A549 (cell line): ENCODE measurements at regions not wholly inside any gene's neighbourhood (a gene's known extent, or its start where the extent isn't known, plus 50 kb on each side); places are given as distances from the start of the nearest gene placed in this dataset.

Experiments
- ATAC-seq, 2 experiments: fragments of 200-7000 bp in 1 of 2; fragments of >200 bp in 1 of 2; cut with Nextera tagmentation in 1 of 2; cut with Tn5 transposase in 1 of 2; 3 replicates each; pipeline versions ENCODE4 v1.8.0 to v1.9.1; 2018 to 2020; ENCODE audit warnings: mild to moderate bottlenecking in 1 of 2, moderate library complexity in 1 of 2
- CTCF ChIA-PET: fragments of 300-600 bp; sonication (Branson Sonifier 250); formaldehyde crosslinking; extraction: SDS; loops from one replicate; lab custom pipeline; 2021; ENCODE audit warnings: antibody characterized with exemption, inconsistent platforms; lab: Yijun Ruan, JAX
- POLR2A ChIA-PET: fragments of 350-600 bp; formaldehyde crosslinking; extraction: SDS; loops from one replicate; lab custom pipeline; 2021; ENCODE audit warnings: antibody characterized with exemption, inconsistent platforms; lab: Yijun Ruan, JAX
- DNase-seq, 2 experiments: peaks; one replicate each; pipeline versions ENCODE4 v3.0.0 to v3.0.0-alpha.2; 2011 to 2016; ENCODE audit warnings: low read depth in 1 of 2, low spot score in 1 of 2
- FAIRE-seq: peaks from 2 replicates; lab custom pipeline; 2011; peaks lifted over from hg19 to GRCh38; lab: Jason Lieb, UNC
- H3K27ac ChIP-seq, 2 experiments: fragments of >200 bp; sonication (Bioruptor Twin); formaldehyde crosslinking; 3 replicates each; pipeline ENCODE4 v1.5.1; 2016 to 2017
- H3K4me1 ChIP-seq: fragments of >200 bp; sonication (Bioruptor Twin); formaldehyde crosslinking; 3 replicates; pipeline ENCODE4 v1.6.1; 2016
- H3K4me2 ChIP-seq: fragments of >200 bp; sonication (Bioruptor Twin); formaldehyde crosslinking; 3 replicates; pipeline ENCODE4 v1.6.1; 2016
- H3K4me3 ChIP-seq: fragments of >200 bp; sonication (Bioruptor Twin); formaldehyde crosslinking; 3 replicates; pipeline ENCODE4 v1.5.1; 2016
- H3K9me3 ChIP-seq: fragments of >200 bp; sonication (Bioruptor Twin); formaldehyde crosslinking; 3 replicates; pipeline ENCODE4 v1.6.1; 2016
- CBX8 ChIP-seq: fragments of 200-600 bp; sonication (generic); IDR thresholded peaks from 2 replicates; pipeline ENCODE4 v1.6.1; 2016
- CEBPB ChIP-seq, 2 experiments: fragments of >200 bp in 1 of 2; sonication (Bioruptor Twin) in 1 of 2; formaldehyde crosslinking in 1 of 2; IDR thresholded peaks; 2 replicates each; pipeline ENCODE4 v1.6.1; 2012 to 2016
- CHD2 ChIP-seq: fragments of 150-350 bp; IDR thresholded peaks from 2 replicates; pipeline ENCODE4 v1.6.1; 2014; ENCODE audit warnings: low read length; ENCODE audit not compliant: partially characterized antibody
- CHD4 ChIP-seq: fragments of 200-600 bp; sonication (generic); IDR thresholded peaks from 2 replicates; pipeline ENCODE4 v1.6.1; 2016; ENCODE audit warnings: antibody characterized with exemption, mild to moderate bottlenecking, borderline replicate concordance
- CTCF ChIP-seq: fragments of >200 bp; sonication (Bioruptor Twin); formaldehyde crosslinking; IDR thresholded peaks from 3 replicates; pipeline ENCODE4 v1.5.1; 2016
- EHMT2 ChIP-seq: fragments of 200-600 bp; sonication (generic); IDR thresholded peaks from 2 replicates; pipeline ENCODE4 v1.6.1; 2016; ENCODE audit warnings: antibody characterized with exemption, low read depth, mild to moderate bottlenecking, moderate library complexity
- ELK1 ChIP-seq: fragments of 150-350 bp; IDR thresholded peaks from 2 replicates; pipeline ENCODE4 v1.6.1; 2014; ENCODE audit warnings: low read depth, mild to moderate bottlenecking, low read length
- FOSB ChIP-seq: fragments of 250-450 bp; sonication (Bioruptor Pico); IDR thresholded peaks from 2 replicates; pipeline ENCODE4 v1.5.0; 2020; ENCODE audit warnings: mild to moderate bottlenecking, moderate library complexity
- FOSL2 ChIP-seq, 2 experiments: fragments of 450-650 bp in 1 of 2; fragments of >200 bp in 1 of 2; sonication (Bioruptor Twin) in 1 of 2; formaldehyde crosslinking; IDR thresholded peaks; 2 replicates each; pipeline versions ENCODE4 v1.5.0 to v1.6.1; 2016 to 2020; ENCODE audit warnings: mild to moderate bottlenecking in 1 of 2, moderate library complexity in 1 of 2
- GATA3 ChIP-seq: IDR thresholded peaks from 2 replicates; pipeline ENCODE4 v1.6.1; 2012; ENCODE audit warnings: borderline replicate concordance
- HMGXB4 ChIP-seq: fragments of 250-450 bp; sonication (Bioruptor Pico); IDR thresholded peaks from 2 replicates; pipeline ENCODE4 v1.5.0; 2021; ENCODE audit warnings: mild to moderate bottlenecking, moderate library complexity, borderline replicate concordance
- HOXB5 ChIP-seq: fragments of 250-450 bp; sonication (Bioruptor Pico); IDR thresholded peaks from 2 replicates; pipeline ENCODE4 v1.5.0; 2020; ENCODE audit warnings: mild to moderate bottlenecking, moderate library complexity
- JUNB ChIP-seq: fragments of >200 bp; sonication (Bioruptor Twin); formaldehyde crosslinking; IDR thresholded peaks from 2 replicates; pipeline ENCODE4 v1.6.1; 2016
- MAX ChIP-seq: IDR thresholded peaks from 2 replicates; pipeline ENCODE4 v1.6.1; 2012
- MAZ ChIP-seq: fragments of 150-350 bp; IDR thresholded peaks from 2 replicates; pipeline ENCODE4 v1.6.1; 2014; ENCODE audit warnings: antibody characterized with exemption, low read depth, low read length, borderline replicate concordance
- MYC ChIP-seq: IDR thresholded peaks from 2 replicates; pipeline ENCODE4 v1.6.1; 2012; ENCODE audit warnings: mild to moderate bottlenecking, inconsistent platforms, low read length, improper control_type of control experiment, borderline replicate concordance
- POLR2A ChIP-seq: IDR thresholded peaks from 2 replicates; pipeline ENCODE4 v1.6.1; 2012; ENCODE audit warnings: mild to moderate bottlenecking, low read length
- RARB ChIP-seq: fragments of 250-450 bp; sonication (Bioruptor Pico); IDR thresholded peaks from 2 replicates; pipeline ENCODE4 v1.8.0; 2021; ENCODE audit warnings: mild to moderate bottlenecking, moderate library complexity
- RNF2 ChIP-seq: fragments of 200-600 bp; sonication (generic); IDR thresholded peaks from 2 replicates; pipeline ENCODE4 v1.6.1; 2016; ENCODE audit warnings: low read depth, mild to moderate bottlenecking, antibody characterized with exemption, moderate library complexity, borderline replicate concordance
- SMC3 ChIP-seq: fragments of >200 bp; sonication (Bioruptor Twin); formaldehyde crosslinking; IDR thresholded peaks from 3 replicates; pipeline ENCODE4 v1.6.1; 2018; ENCODE audit warnings: inconsistent platforms
- SREBF2 ChIP-seq: fragments of 450-650 bp; IDR thresholded peaks from 2 replicates; pipeline ENCODE4 v1.6.1; 2014; ENCODE audit warnings: mild to moderate bottlenecking, moderate library complexity
- ZNF302 ChIP-seq: fragments of 250-450 bp; sonication (Bioruptor Pico); IDR thresholded peaks from 2 replicates; pipeline ENCODE4 v1.9.0; 2021; ENCODE audit warnings: inconsistent platforms, mild to moderate bottlenecking, moderate library complexity
- WGBS: methylation state at CpG from one replicate; pipeline ENCODE4 v1.1.6; 2017; ENCODE audit errors: missing lambda C conversion rate; 5-methylcytosine and 5-hydroxymethylcytosine counted together
- TF ChIP-seq, protein P1 (sequence below): IDR thresholded peaks from 2 replicates; pipeline ENCODE4 v1.6.1; 2012

- TF ChIP-seq ELK1 (no peak), MAZ (no peak), SREBF2 (no peak), HOXB5 (CRISPR knock-in tag) (no peak), POLR2A (no peak), HMGXB4 (CRISPR knock-in tag) (no peak), CTCF (no peak), RNF2 (no peak), RARB (CRISPR knock-in tag) (no peak)
Observed at GRCh38 chr2:129901754-129902415, 77.6 kb upstream of the RAB6C start (continued).

- ATAC-seq (no peak), FAIRE-seq (no peak), DNase-seq (no peak)
- Histone ChIP-seq H3K4me2 (no peak overlapping the region), H3K9me3 (no peaks in the 10 kb centered on the region; the same call in 2 of the 3 replicates), H3K4me1 (no peaks in the 10 kb centered on the region), H3K4me3 (no peak overlapping the region), H3K27ac (no peak overlapping the region)
- ChIA-PET POLR2A (no interaction called here), CTCF (no interaction called here)
- TF ChIP-seq GATA3 (no peak), JUNB (no peak), ZNF302 (CRISPR knock-in tag) (no peak), MYC (no peak), SMC3 (no peak), CHD4 (no peak), MAX (no peak), CEBPB (IDR thresholded peaks at IDR 0.05) (no peak), SREBF2 (no peak), FOSB (CRISPR knock-in tag) (no peak), HOXB5 (CRISPR knock-in tag) (no peak), FOSL2 (IDR thresholded peaks at IDR 0.05) (no peak), FOSL2 (CRISPR knock-in tag; IDR thresholded peaks at IDR 0.05) (no peak), EHMT2 (no peak), RARB (CRISPR knock-in tag) (no peak), CHD2 (no peak), CBX8 (no peak)
- TF ChIP-seq, protein P1, sequence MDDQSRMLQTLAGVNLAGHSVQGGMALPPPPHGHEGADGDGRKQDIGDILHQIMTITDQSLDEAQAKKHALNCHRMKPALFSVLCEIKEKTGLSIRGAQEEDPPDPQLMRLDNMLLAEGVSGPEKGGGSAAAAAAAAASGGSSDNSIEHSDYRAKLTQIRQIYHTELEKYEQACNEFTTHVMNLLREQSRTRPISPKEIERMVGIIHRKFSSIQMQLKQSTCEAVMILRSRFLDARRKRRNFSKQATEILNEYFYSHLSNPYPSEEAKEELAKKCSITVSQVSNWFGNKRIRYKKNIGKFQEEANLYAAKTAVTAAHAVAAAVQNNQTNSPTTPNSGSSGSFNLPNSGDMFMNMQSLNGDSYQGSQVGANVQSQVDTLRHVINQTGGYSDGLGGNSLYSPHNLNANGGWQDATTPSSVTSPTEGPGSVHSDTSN = no peak
- 62% methylated on average over 19 of the region's 20 CpGs for WGBS
Observed at GRCh38 chr2:129902731-129903585, 76.5 kb upstream of the RAB6C start.
